ENCODE measurements at regions not wholly inside any gene's neighbourhood (a gene's known extent, or its start where the extent isn't known, plus 50 kb on each side); places are given as distances from the start of the nearest gene placed in this dataset.

GRCh38 chr7:89988074-89988473, 166.2 kb upstream of the STEAP1 start:
- TF ChIP-seq CTCF (IDR thresholded peaks at IDR 0.05) = no peak
- TF ChIP-seq POLR2A (IDR thresholded peaks at IDR 0.05) = no peak
